Fibroblast of lung (primary cell): ENCODE measurements at regions not wholly inside any gene's neighbourhood (a gene's known extent, or its start where the extent isn't known, plus 50 kb on each side); places are given as distances from the start of the nearest gene placed in this dataset.

Experiments
- DNase-seq, 2 donors: peaks; one replicate each; pipeline versions ENCODE4 v3.0.0 to v3.0.0-alpha.2; 2010; ENCODE audit warnings: low read depth in 2 of 2
- H2AFZ ChIP-seq: 2 replicates; pipeline ENCODE4 v1.5.1; 2012; ENCODE audit warnings: low read length, control low read depth, inconsistent platforms
- H3K27ac ChIP-seq: 2 replicates; pipeline ENCODE4 v1.5.1; 2011; ENCODE audit warnings: low read length, control low read depth; ENCODE audit not compliant: insufficient read depth
- H3K27me3 ChIP-seq: 2 replicates; pipeline ENCODE4 v1.5.1; 2011; ENCODE audit warnings: mild to moderate bottlenecking, low read length; ENCODE audit not compliant: control insufficient read depth, insufficient read depth
- H3K36me3 ChIP-seq: 2 replicates; pipeline ENCODE4 v1.5.1; 2011; ENCODE audit warnings: low read length; ENCODE audit not compliant: control insufficient read depth, insufficient read depth
- H3K4me1 ChIP-seq: 2 replicates; pipeline ENCODE4 v1.5.1; 2011; ENCODE audit warnings: low read length; ENCODE audit not compliant: control insufficient read depth, insufficient read depth; ENCODE audit errors: extremely low read depth
- H3K4me2 ChIP-seq: 2 replicates; pipeline ENCODE4 v1.5.1; 2011; ENCODE audit warnings: low read length, control low read depth; ENCODE audit not compliant: insufficient read depth; ENCODE audit errors: extremely low read depth
- H3K4me3 ChIP-seq, 4 experiments: fragments of 200-600 bp in 1 of 4; sonication (generic) in 1 of 4; replicated peaks in 1 of 4; 2 replicates each; pipeline ENCODE4 v1.5.1; 2011 to 2016; ENCODE audit warnings: low read length in 4 of 4, low read depth in 3 of 4, mild to moderate bottlenecking in 3 of 4, control low read depth in 2 of 4, inconsistent platforms in 1 of 4, mixed read lengths in 1 of 4; ENCODE audit not compliant: insufficient read depth in 1 of 4; ENCODE audit errors: control extremely low read depth in 1 of 4
- H3K79me2 ChIP-seq: 2 replicates; pipeline ENCODE4 v1.5.1; 2012; ENCODE audit warnings: mild to moderate bottlenecking, low read length, inconsistent platforms; ENCODE audit not compliant: control insufficient read depth, insufficient read depth
- H3K9ac ChIP-seq: 2 replicates; pipeline ENCODE4 v1.5.1; 2011; ENCODE audit warnings: mild to moderate bottlenecking, low read length, control low read depth; ENCODE audit not compliant: insufficient read depth
- H3K9me3 ChIP-seq: 2 replicates; pipeline ENCODE4 v1.5.1; 2012; ENCODE audit warnings: low read depth, low read length; ENCODE audit not compliant: control insufficient read depth, insufficient read depth
- H4K20me1 ChIP-seq: 2 replicates; pipeline ENCODE4 v1.5.1; 2011; ENCODE audit warnings: low read length; ENCODE audit not compliant: control insufficient read depth, insufficient read depth; ENCODE audit errors: extremely low read depth
- EZH2 ChIP-seq: IDR thresholded peaks from 2 replicates; pipeline ENCODE4 v1.5.1; 2012; ENCODE audit warnings: low read length, control low read depth, mild to moderate bottlenecking; ENCODE audit errors: missing control alignments
- TF ChIP-seq, protein P1 (sequence below), 2 donors: IDR thresholded peaks in 1 of 2; conservative IDR thresholded peaks in 1 of 2; 1 replicate in 1 of 2; 2 replicates in 1 of 2; pipeline ENCODE4 v1.5.1; 2011 to 2012; ENCODE audit warnings: low read length in 2 of 2, control low read depth in 1 of 2, inconsistent platforms in 1 of 2, low read depth in 1 of 2, mild to moderate bottlenecking in 1 of 2

DNA sequence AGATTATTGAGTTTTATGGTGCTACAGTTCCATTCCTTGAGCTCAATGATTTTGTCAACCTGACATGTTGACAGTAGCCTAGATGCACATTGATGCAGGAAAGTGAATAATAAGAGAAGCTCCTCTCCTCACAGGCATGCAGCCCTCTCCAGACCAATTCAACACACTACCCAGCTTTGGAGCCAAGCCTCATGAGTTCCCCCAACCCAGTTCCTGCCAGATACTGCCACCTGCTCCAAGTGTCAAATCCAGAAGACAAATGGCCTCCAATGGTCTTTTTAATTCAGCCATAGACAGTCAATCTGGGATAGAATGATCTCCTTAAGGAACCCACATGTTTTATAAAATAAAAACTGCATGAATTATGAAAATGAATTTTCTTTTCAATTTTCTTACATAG, 83.7 kb upstream of the ARHGEF3 start:
- H3K36me3 ChIP-seq = no peaks in the 10 kb centered on the region

DNA sequence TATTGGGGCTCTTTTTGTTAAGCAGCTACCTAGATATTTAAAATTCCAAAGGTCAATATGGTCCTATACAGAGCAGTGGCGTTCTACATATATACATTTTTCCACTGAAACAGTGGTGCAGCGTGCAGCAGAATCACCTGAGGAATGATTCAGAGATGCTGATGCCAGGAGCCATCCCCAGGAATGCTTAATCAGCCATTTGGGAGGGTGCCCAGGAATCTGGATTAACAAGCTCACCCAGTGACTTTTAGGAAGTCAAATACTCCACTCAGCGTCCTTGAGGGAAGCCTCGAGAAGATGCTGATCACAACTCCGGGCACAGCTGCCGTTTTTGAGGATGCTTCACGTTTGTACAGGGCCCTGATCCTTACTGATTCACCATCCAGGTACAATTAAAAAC, 82.6 kb upstream of the ARHGEF3 start:
- Histone ChIP-seq H3K4me1 (no peaks in the 10 kb centered on the region), H4K20me1 (no peaks in the 10 kb centered on the region), H3K9me3 (no peaks in the 10 kb centered on the region), H3K27me3 (peaks cover 5% of the 10 kb centered on the region), H3K79me2 (no peaks in the 10 kb centered on the region), H3K36me3 (no peaks in the 10 kb centered on the region), H3K27ac (no peak overlapping the region), H2AFZ (no peak overlapping the region), H3K4me3 (no peak overlapping the region), H3K4me2 (no peak overlapping the region), H3K9ac (no peak overlapping the region)
- peak in 1 of 2 donors; percentile 64 for DNase-seq
- no peak for TF ChIP-seq EZH2
- TF ChIP-seq, protein P1, sequence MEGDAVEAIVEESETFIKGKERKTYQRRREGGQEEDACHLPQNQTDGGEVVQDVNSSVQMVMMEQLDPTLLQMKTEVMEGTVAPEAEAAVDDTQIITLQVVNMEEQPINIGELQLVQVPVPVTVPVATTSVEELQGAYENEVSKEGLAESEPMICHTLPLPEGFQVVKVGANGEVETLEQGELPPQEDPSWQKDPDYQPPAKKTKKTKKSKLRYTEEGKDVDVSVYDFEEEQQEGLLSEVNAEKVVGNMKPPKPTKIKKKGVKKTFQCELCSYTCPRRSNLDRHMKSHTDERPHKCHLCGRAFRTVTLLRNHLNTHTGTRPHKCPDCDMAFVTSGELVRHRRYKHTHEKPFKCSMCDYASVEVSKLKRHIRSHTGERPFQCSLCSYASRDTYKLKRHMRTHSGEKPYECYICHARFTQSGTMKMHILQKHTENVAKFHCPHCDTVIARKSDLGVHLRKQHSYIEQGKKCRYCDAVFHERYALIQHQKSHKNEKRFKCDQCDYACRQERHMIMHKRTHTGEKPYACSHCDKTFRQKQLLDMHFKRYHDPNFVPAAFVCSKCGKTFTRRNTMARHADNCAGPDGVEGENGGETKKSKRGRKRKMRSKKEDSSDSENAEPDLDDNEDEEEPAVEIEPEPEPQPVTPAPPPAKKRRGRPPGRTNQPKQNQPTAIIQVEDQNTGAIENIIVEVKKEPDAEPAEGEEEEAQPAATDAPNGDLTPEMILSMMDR (conservative IDR thresholded peaks at IDR 0.05 in 1 of 2, IDR thresholded peaks at IDR 0.05 in 1 of 2; ENCODE audit: low read depth in 1 of 2, low read length in 2 of 2) = no peak

More for the DNA sequence above, 83.7 kb upstream of the ARHGEF3 start:
- Histone ChIP-seq H3K9ac (no peak overlapping the region), H3K9me3 (no peaks in the 10 kb centered on the region), H3K4me2 (no peak overlapping the region), H3K4me1 (no peaks in the 10 kb centered on the region), H3K27ac (no peak overlapping the region), H3K79me2 (no peaks in the 10 kb centered on the region), H3K4me3 (no peak overlapping the region), H3K27me3 (peaks cover 5% of the 10 kb centered on the region), H4K20me1 (no peaks in the 10 kb centered on the region), H2AFZ (no peak overlapping the region)
- TF ChIP-seq EZH2 = no peak
- TF ChIP-seq, protein P1 (conservative IDR thresholded peaks at IDR 0.05 in 1 of 2, IDR thresholded peaks at IDR 0.05 in 1 of 2; ENCODE audit: low read depth in 1 of 2, low read length in 2 of 2) = no peak
- no peak for DNase-seq

DNA sequence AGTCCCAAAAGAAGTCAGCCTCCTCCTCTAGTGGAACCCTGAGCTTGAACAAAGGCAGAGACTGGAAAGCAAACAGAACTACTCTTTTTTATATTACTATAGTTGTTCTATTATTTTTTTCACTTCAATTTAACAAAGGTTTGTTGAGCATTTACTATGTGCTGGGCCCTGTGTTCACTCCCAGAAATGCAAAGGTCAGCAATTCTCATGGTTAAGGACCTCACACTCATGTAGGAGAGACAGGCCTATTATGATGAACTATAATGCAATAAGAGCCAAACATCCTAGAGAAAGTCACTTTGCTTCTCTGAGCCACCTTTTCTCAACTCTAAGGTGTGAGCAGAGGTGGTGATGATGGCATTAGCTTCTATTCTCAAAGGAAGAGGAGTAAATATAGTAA, 82.1 kb upstream of the ARHGEF3 start:
- no peak overlapping the region for H3K4me3 ChIP-seq
- H3K4me1 ChIP-seq = no peaks in the 10 kb centered on the region
- no peak for DNase-seq
- H3K27me3 ChIP-seq = peaks cover 5% of the 10 kb centered on the region
- no peak overlapping the region for H2AFZ ChIP-seq
- no peaks in the 10 kb centered on the region for H3K36me3 ChIP-seq
- H3K4me2 ChIP-seq = no peak overlapping the region
- no peak overlapping the region for H3K27ac ChIP-seq
- no peak for TF ChIP-seq EZH2
- TF ChIP-seq, protein P1 (conservative IDR thresholded peaks at IDR 0.05 in 1 of 2, IDR thresholded peaks at IDR 0.05 in 1 of 2; ENCODE audit: low read depth in 1 of 2, low read length in 2 of 2) = no peak
- no peak overlapping the region for H3K9ac ChIP-seq
- no peaks in the 10 kb centered on the region for H3K9me3 ChIP-seq
- H4K20me1 ChIP-seq = no peaks in the 10 kb centered on the region
- H3K79me2 ChIP-seq = no peaks in the 10 kb centered on the region
